ENCODE measurements at regions not wholly inside any gene's neighbourhood (a gene's known extent, or its start where the extent isn't known, plus 50 kb on each side); places are given as distances from the start of the nearest gene placed in this dataset.

- no peaks in the 10 kb centered on the region for H3K4me1 Mint-ChIP-seq
- H3K4me3 Mint-ChIP-seq = no peak overlapping the region
- H3K36me3 Mint-ChIP-seq (ENCODE audit: low read depth) = no peaks in the 10 kb centered on the region
- intact Hi-C loops (cut with micrococcal nuclease) = no loop called here
- CTCF ChIA-PET = no interaction called here
- DNase-seq (no peak), ATAC-seq (ENCODE audit: low read depth) (no peak)
- POLR2A ChIA-PET = no interaction called here
- no peak for TF ChIP-seq CTCF (IDR thresholded peaks at IDR 0.05)
- H3K27me3 Mint-ChIP-seq = no peaks in the 10 kb centered on the region
- H3K27ac Mint-ChIP-seq = no peak overlapping the region
- no peaks in the 10 kb centered on the region for H3K9me3 Mint-ChIP-seq
Observed at GRCh38 chr1:80536461-80536860, 1264.3 kb upstream of the ADGRL2 start.

GRCh38 chr1:80535466-80535865, 1265.3 kb upstream of the ADGRL2 start:
- H3K36me3 Mint-ChIP-seq (ENCODE audit: low read depth) = no peaks in the 10 kb centered on the region
- intact Hi-C loops (cut with micrococcal nuclease) = no loop called here
- no peak for TF ChIP-seq CTCF (IDR thresholded peaks at IDR 0.05)
- no peak overlapping the region for H3K27ac Mint-ChIP-seq
- CTCF ChIA-PET = no interaction called here
- no peaks in the 10 kb centered on the region for H3K9me3 Mint-ChIP-seq
- DNase-seq (no peak), ATAC-seq (ENCODE audit: low read depth) (no peak)
- no peaks in the 10 kb centered on the region for H3K4me1 Mint-ChIP-seq
- H3K4me3 Mint-ChIP-seq = no peak overlapping the region
- POLR2A ChIA-PET = no interaction called here
- no peaks in the 10 kb centered on the region for H3K27me3 Mint-ChIP-seq

GRCh38 chr1:80534606-80535360, 1266.0 kb upstream of the ADGRL2 start:
- Mint-ChIP-seq H3K4me1 (no peaks in the 10 kb centered on the region), H3K4me3 (no peak overlapping the region), H3K9me3 (no peaks in the 10 kb centered on the region), H3K36me3 (ENCODE audit: low read depth) (no peaks in the 10 kb centered on the region), H3K27me3 (no peaks in the 10 kb centered on the region), H3K27ac (no peak overlapping the region)
- intact Hi-C loops (cut with micrococcal nuclease) = no loop called here
- DNase-seq (no peak), ATAC-seq (ENCODE audit: low read depth) (no peak)
- no peak for TF ChIP-seq CTCF (IDR thresholded peaks at IDR 0.05)
- CTCF ChIA-PET = no interaction called here
- POLR2A ChIA-PET = no interaction called here

GRCh38 chr1:80533775-80534334, 1266.9 kb upstream of the ADGRL2 start:
- ChIA-PET POLR2A (no interaction called here), CTCF (no interaction called here)
- H3K27me3 Mint-ChIP-seq = no peaks in the 10 kb centered on the region
- TF ChIP-seq CTCF (IDR thresholded peaks at IDR 0.05) = no peak
- no peak for DNase-seq
- intact Hi-C loops (cut with micrococcal nuclease) = no loop called here
- H3K36me3 Mint-ChIP-seq (ENCODE audit: low read depth) = no peaks in the 10 kb centered on the region
- H3K4me1 Mint-ChIP-seq = no peaks in the 10 kb centered on the region
- no peak for ATAC-seq (ENCODE audit: low read depth)
- peaks cover 2% of the 10 kb centered on the region for H3K9me3 Mint-ChIP-seq
- no peak overlapping the region for H3K4me3 Mint-ChIP-seq
- no peak overlapping the region for H3K27ac Mint-ChIP-seq

GRCh38 chr1:80533093-80533492, 1267.6 kb upstream of the ADGRL2 start:
- ATAC-seq (ENCODE audit: low read depth) (no peak), DNase-seq (no peak)
- TF ChIP-seq CTCF (IDR thresholded peaks at IDR 0.05) = no peak
- ChIA-PET CTCF (no interaction called here), POLR2A (no interaction called here)
- no peaks in the 10 kb centered on the region for H3K4me1 Mint-ChIP-seq
- H3K9me3 Mint-ChIP-seq = peaks cover 2% of the 10 kb centered on the region
- no peaks in the 10 kb centered on the region for H3K27me3 Mint-ChIP-seq
- no peak overlapping the region for H3K27ac Mint-ChIP-seq
- no peaks in the 10 kb centered on the region for H3K36me3 Mint-ChIP-seq (ENCODE audit: low read depth)
- intact Hi-C loops (cut with micrococcal nuclease) = no loop called here
- no peak overlapping the region for H3K4me3 Mint-ChIP-seq
